ENCODE measurements at regions not wholly inside any gene's neighbourhood (a gene's known extent, or its start where the extent isn't known, plus 50 kb on each side); places are given as distances from the start of the nearest gene placed in this dataset.

GRCh38 chr9:80437825-80438224 is 866.1 kb downstream of the TLE4 start:
- Mint-ChIP-seq H3K27me3 (ENCODE audit: low read depth) (no peaks in the 10 kb centered on the region), H3K36me3 (ENCODE audit: low read depth) (no peaks in the 10 kb centered on the region), H3K27ac (ENCODE audit: unreplicated experiment) (no peak overlapping the region), H3K9me3 (ENCODE audit: low read depth) (no peaks in the 10 kb centered on the region), H3K4me3 (ENCODE audit: unreplicated experiment) (no peak overlapping the region), H3K4me1 (ENCODE audit: low read depth) (no peaks in the 10 kb centered on the region)
- DNase-seq (ENCODE audit: low spot score) = no peak
- no peak for TF ChIP-seq CTCF (IDR thresholded peaks at IDR 0.05)

GRCh38 chr9:80437091-80437640 is 865.4 kb downstream of the TLE4 start:
- Mint-ChIP-seq H3K27me3 (ENCODE audit: low read depth) (no peaks in the 10 kb centered on the region), H3K36me3 (ENCODE audit: low read depth) (no peaks in the 10 kb centered on the region), H3K27ac (ENCODE audit: unreplicated experiment) (no peak overlapping the region), H3K4me3 (ENCODE audit: unreplicated experiment) (no peak overlapping the region), H3K9me3 (ENCODE audit: low read depth) (no peaks in the 10 kb centered on the region), H3K4me1 (ENCODE audit: low read depth) (no peaks in the 10 kb centered on the region)
- DNase-seq (ENCODE audit: low spot score) = no peak
- no peak for TF ChIP-seq CTCF (IDR thresholded peaks at IDR 0.05)

GRCh38 chr9:80435591-80435990 is 863.8 kb downstream of the TLE4 start:
- Mint-ChIP-seq H3K36me3 (ENCODE audit: low read depth) (no peaks in the 10 kb centered on the region), H3K9me3 (ENCODE audit: low read depth) (peaks cover under 1% of the 10 kb centered on the region), H3K27ac (ENCODE audit: unreplicated experiment) (no peak overlapping the region), H3K27me3 (ENCODE audit: low read depth) (no peaks in the 10 kb centered on the region), H3K4me1 (ENCODE audit: low read depth) (no peaks in the 10 kb centered on the region), H3K4me3 (ENCODE audit: unreplicated experiment) (no peak overlapping the region)
- TF ChIP-seq CTCF (IDR thresholded peaks at IDR 0.05) = no peak
- DNase-seq (ENCODE audit: low spot score) = no peak

GRCh38 chr9:80426992-80427391 is 855.2 kb downstream of the TLE4 start:
- peaks cover 6% of the 10 kb centered on the region for H3K36me3 Mint-ChIP-seq (ENCODE audit: low read depth)
- H3K4me3 Mint-ChIP-seq (ENCODE audit: unreplicated experiment) = no peak overlapping the region
- H3K9me3 Mint-ChIP-seq (ENCODE audit: low read depth) = peaks cover 22% of the 10 kb centered on the region
- TF ChIP-seq CTCF (IDR thresholded peaks at IDR 0.05) = no peak
- no peak for DNase-seq (ENCODE audit: low spot score)
- H3K27ac Mint-ChIP-seq (ENCODE audit: unreplicated experiment) = no peak overlapping the region
- no peaks in the 10 kb centered on the region for H3K4me1 Mint-ChIP-seq (ENCODE audit: low read depth)
- no peaks in the 10 kb centered on the region for H3K27me3 Mint-ChIP-seq (ENCODE audit: low read depth)

GRCh38 chr9:80417211-80417773 is 845.5 kb downstream of the TLE4 start:
- no peaks in the 10 kb centered on the region for H3K27me3 Mint-ChIP-seq (ENCODE audit: low read depth)
- no peak overlapping the region for H3K27ac Mint-ChIP-seq (ENCODE audit: unreplicated experiment)
- peaks cover 48% of the 10 kb centered on the region for H3K9me3 Mint-ChIP-seq (ENCODE audit: low read depth)
- no peak overlapping the region for H3K4me3 Mint-ChIP-seq (ENCODE audit: unreplicated experiment)
- no peak for DNase-seq (ENCODE audit: low spot score)
- H3K36me3 Mint-ChIP-seq (ENCODE audit: low read depth) = peaks cover 15% of the 10 kb centered on the region
- H3K4me1 Mint-ChIP-seq (ENCODE audit: low read depth) = no peaks in the 10 kb centered on the region
- TF ChIP-seq CTCF (IDR thresholded peaks at IDR 0.05) = no peak

Data from chondrocyte (in vitro differentiated cells).